GM19023 (cell line): ENCODE measurements at regions not wholly inside any gene's neighbourhood (a gene's known extent, or its start where the extent isn't known, plus 50 kb on each side); places are given as distances from the start of the nearest gene placed in this dataset.

Experiments used
- ATAC-seq: cut with Tn5 transposase; IDR thresholded peaks from one replicate; pipeline ENCODE4 v1.9.1; 2021; ENCODE audit warnings: mild to moderate bottlenecking, moderate library complexity; ENCODE audit not compliant: unreplicated experiment

GRCh38 chr1:201763455-201764140 lies 65.4 kb upstream of the IPO9 start:
- ATAC-seq: no peak

- no peak for ATAC-seq
These were observed 64.8 kb upstream of the IPO9 start for GRCh38 chr1:201764166-201764565.

GRCh38 chr1:201764579-201764978 lies 64.4 kb upstream of the IPO9 start:
- no peak for ATAC-seq

- no peak for ATAC-seq
These were observed 62.7 kb upstream of the IPO9 start for GRCh38 chr1:201766131-201766866.

GRCh38 chr1:201767339-201767738 lies 61.6 kb upstream of the IPO9 start:
- ATAC-seq: no peak

- ATAC-seq: no peak
These were observed 59.9 kb upstream of the IPO9 start for GRCh38 chr1:201769072-201769471.

GRCh38 chr1:201769966-201770365 lies 59.0 kb upstream of the IPO9 start:
- ATAC-seq: no peak

GRCh38 chr1:201771466-201771865 lies 57.5 kb upstream of the IPO9 start:
- ATAC-seq: no peak

GRCh38 chr1:201772178-201772577 lies 56.8 kb upstream of the IPO9 start:
- ATAC-seq: no peak

- no peak for ATAC-seq
These were observed 55.2 kb upstream of the IPO9 start for GRCh38 chr1:201773764-201774163.

- ATAC-seq: no peak
These were observed 54.6 kb upstream of the IPO9 start for GRCh38 chr1:201774224-201774982.

GRCh38 chr1:201774983-201775344 lies 54.0 kb upstream of the IPO9 start:
- no peak for ATAC-seq

GRCh38 chr1:201775380-201775779 lies 53.6 kb upstream of the IPO9 start:
- no peak for ATAC-seq

GRCh38 chr1:201778279-201779065 lies 50.5 kb upstream of the IPO9 start:
- no peak for ATAC-seq
